GM21619 (cell line): ENCODE measurements at regions not wholly inside any gene's neighbourhood (a gene's known extent, or its start where the extent isn't known, plus 50 kb on each side); places are given as distances from the start of the nearest gene placed in this dataset.
"Not testable (repeated sequence)": the region's sequence is repeated elsewhere in the genome, so short reads cannot be mapped to it uniquely, and the experiment has no call there.

Experiments
- ATAC-seq: cut with Tn5 transposase; IDR thresholded peaks from one replicate; pipeline ENCODE4 v1.9.1; 2021; ENCODE audit not compliant: unreplicated experiment

DNA sequence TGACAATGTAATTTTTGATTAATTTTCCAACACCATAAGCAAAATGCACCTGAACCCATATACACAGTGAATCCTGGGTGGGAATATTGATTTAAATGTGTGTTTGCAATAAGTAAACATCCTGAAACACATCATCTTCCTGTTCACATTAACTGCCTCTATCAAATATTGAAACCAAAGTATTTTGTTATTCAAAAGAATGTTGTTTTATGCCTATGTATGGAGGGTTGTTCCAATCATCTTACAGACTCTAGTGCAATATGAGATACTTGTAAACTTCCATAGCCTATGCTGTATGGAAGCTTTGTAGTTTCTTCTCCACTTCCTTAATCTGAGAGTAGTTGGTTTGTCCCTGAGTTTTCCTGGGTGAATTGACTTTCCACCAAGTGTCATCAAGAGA, 105.4 kb upstream of the SLC7A11 start:
- no peak for ATAC-seq

DNA sequence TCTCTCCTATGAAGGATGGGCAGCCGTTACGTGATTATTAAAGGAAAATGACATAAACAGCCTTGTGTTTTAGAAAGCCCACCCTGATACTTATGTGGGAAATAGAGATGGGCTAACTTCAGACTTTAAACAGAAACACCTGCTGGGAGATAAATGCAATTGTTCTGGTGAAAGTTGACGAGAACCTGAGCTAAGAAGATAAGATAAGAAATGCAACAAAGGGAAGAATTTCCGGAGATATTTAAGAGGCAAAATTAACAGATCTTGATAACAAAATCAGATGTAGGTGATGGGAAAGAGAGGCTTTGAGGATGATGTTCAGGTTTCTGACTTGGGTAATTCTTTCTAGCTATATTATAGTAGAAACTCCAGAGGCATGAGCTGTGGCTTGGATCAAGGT, 102.7 kb upstream of the SLC7A11 start:
- no peak for ATAC-seq

DNA sequence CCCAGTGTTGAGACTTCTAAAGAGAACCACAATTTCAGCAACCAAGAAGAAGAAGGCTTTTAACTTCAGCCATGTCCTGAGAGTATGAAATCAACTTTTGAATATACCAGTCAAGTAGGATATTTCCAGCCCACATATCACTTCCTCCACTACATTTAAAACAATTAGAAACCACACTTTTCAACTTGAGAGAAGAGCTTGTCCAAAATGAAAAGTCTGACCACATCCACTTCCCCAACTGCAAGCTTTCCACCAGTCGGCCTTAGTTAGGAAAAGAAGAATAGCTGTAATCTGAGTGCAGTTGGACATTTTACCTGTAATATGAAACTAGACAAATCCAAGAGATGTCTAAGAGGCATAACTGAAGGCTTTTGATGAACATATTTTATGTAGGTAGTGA, 101.9 kb upstream of the SLC7A11 start:
- no peak for ATAC-seq

DNA sequence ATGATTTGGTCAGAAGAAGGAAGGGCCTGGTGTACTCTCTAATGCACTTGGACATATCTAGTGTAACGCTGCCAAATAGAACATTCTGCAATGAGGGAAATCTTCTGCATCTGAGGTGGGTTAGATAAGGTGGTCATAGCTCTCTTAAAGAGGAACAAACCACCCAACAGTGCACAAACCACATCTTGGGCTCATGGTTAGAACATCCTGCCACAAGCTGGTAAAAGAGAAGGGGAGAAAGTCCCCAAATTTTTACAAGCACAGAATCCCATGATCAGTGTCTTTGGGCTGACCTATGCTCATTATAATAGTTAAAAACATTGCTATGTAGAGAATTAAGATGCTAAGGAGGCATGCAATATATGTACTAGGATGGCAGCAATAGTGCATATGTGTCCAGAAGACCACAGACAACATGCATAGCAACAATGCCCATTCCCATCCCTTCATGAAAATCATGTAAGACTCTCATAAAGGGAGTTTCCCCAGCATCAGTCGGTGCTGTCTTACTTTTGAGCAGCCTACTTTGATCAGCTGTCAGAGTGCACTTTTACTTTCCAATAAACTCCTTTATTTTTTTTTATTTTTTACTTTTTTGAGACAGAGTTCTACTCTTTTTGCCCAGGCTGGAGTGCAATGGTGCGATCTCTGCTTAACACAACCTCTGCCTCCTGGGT, 99.7 kb upstream of the SLC7A11 start:
- peak; percentile 63 for ATAC-seq

DNA sequence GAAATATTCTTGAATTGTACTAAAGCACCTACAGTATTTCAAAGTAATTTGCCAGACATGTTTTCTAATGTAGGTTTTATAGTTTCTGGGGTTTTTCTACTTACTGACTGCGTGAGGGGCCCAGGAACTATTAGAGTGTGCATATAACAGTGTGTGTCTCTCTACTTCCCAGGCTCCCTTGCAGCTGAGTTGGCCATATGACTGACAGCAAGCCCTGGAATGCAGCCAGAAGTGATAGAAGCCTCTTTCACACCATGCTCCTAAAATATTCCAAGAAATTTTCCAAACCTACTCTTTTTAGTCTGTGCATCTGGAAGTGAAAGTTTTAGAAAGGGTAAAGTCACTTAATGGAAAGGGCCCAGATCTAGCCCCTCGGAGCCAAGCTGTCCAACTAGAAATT, 96.7 kb upstream of the SLC7A11 start:
- ATAC-seq = no peak

DNA sequence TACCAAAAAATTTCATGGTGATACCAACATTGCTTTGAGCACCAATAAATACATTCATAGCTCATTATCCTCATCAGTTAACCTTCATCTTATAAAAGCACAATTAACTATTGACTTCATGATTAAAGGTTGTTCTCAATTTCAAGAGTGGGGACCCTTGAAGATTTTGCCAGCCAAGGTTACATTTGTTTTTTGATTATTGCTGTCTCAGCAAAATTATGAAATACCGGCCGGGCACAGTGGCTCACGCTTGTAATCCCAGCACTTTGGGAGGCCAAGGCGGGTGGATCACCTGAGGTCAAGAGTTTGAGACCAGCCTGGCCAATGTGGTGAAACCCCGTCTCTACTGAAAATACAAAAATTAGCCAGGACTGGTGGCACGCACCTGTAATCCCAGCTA, 96.1 kb upstream of the SLC7A11 start:
- not testable (repeated sequence) for ATAC-seq

DNA sequence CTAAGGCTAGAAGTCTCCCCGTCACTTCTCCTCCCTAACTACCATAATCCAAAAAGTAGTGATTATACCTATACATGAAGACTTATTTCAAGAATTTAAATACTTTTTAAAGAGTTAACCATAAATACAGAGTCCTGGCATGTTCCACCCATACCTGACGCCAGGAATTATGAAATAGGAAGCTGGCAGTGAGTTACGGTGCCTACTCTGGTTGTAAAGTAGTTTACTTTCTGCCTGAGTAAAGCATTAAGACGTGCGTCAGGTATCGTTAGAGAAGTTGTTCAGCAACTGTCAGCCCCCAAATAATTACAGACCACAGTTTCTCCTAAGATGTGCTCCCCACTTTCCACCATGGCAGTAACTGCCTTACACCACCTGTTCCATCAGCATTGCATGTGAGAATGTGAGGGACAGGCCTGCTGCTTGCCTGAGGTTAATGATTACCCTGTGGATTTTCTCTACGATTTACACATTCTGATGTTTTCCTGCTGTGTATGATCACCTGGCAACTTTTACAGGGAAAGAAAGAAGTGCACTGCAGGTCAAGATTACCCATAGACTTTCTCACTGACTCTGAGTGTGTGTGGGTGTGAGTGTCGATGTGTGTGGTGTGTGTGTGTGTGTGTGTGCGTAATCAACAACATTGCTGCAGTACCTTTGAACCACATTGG, 92.3 kb upstream of the SLC7A11 start:
- ATAC-seq = no peak

DNA sequence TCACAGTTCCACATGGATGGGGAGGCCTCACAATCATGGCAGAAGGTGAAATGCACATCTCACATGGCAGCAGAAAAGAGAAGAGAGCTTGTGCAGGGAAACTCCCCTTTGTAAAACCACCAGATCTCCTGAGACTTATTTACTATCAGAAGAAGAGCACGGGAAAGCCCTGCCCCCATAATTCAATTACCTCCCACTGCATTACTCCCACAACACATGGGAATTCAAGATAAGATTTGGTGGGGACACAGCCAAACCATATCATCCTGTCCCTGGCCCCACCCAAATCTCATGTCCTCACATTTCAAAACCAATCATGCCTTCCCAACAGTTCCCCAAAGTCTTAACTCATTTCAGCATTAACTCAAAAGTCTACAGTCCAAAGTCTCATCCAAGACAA, 90.3 kb upstream of the SLC7A11 start:
- ATAC-seq = not testable (repeated sequence)

DNA sequence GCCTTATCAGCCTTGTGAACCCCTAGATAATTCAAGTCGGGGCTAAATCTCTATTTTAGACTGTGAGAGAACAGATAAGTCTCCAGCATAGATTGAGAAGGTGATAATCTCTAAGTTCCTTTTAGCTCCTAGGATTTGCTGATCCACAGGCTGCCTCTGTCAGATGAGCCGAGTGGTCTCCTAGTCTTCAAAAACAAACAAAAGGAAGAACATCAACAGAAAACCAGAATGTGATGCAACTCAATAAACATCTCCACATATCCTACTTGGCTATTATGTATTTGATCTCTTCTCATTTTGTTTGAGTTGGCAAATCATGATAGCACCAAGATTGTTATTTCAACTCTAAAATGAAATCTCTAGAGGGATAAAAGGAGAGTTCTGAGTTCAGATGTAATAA, 88.4 kb upstream of the SLC7A11 start:
- ATAC-seq = no peak

DNA sequence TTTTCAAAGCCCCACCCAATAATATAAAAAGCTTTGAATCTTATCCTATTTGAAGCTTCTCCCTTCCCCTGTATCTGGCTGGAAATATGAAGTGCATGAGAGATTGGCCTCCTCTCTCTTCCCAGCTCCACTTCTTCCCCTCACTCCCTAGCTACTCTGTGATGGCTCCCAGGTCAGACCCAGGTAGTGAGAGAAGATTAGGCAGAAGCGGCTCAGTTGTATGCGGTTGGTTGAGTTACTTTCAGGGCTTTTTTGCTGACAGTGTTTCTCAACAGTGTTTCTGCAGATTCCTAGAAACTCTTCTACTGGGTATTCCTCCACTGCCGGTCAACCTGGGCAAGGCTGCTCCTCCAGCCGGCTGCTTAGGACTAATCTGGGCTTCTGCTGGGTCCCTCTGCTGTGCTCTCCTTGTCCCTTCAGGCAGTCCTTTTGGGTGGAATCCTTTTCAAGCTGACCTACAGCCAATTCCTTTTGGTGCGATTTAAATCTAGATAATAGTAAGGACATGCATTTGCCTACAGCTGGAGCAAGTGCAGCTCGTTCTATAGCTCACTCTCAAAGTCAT, 87.4 kb upstream of the SLC7A11 start:
- ATAC-seq = no peak

DNA sequence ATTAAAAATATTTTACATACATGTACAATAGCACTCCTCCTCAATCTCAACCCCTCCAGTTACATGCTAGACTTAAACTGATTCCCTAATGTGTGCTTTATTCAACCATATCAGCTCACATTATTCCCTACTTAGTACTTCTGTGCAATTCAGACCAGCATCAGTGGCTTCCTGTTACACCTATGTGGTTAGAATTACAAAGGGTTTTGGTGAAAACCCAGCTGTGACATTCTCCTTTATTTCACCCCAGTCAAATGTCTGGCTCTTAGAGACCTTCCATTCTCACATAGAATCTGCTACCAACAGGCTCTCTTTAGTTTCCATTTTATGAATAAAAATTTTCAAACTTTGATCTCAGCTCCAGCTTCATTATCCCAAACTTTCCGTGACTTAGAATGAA, 85.2 kb upstream of the SLC7A11 start:
- ATAC-seq = no peak

DNA sequence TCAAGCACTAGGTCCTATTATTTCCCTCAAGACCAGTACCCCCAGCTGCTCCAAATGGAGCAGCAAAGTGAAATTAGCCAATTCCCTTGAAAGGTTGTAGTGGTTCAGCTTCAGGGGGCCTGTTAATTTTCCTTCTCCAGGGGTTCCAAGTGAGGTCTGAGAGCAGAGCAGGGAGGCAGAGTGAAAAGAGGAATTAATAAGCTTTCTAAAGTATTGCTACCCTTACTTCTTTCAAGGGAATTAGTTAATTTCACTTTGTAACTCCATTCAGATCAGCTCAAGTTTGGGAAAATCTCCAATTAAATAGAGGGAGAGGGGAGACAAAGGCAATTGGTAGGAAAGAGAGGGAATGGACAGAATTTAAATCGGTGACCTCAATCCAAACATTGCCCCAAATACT, 78.7 kb upstream of the SLC7A11 start:
- ATAC-seq = no peak

DNA sequence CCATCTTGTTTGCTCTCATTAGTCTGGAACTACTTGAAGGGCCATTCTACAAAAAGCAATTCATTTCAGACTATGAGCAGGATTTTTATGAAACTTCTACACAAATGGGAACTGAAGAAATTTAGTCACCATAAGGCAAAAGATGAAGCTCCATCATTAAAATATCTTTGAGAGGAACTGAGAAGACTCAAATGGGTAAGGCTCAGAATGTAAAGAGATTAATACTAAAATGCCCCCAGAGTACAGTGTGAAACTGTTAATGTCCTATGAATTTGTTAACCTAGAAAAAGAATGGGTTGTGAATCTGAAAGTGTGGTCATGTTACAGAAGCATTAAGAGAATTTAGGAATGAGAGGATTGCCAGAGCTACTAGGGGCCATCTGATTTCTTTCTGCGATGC, 77.9 kb upstream of the SLC7A11 start:
- ATAC-seq = no peak

DNA sequence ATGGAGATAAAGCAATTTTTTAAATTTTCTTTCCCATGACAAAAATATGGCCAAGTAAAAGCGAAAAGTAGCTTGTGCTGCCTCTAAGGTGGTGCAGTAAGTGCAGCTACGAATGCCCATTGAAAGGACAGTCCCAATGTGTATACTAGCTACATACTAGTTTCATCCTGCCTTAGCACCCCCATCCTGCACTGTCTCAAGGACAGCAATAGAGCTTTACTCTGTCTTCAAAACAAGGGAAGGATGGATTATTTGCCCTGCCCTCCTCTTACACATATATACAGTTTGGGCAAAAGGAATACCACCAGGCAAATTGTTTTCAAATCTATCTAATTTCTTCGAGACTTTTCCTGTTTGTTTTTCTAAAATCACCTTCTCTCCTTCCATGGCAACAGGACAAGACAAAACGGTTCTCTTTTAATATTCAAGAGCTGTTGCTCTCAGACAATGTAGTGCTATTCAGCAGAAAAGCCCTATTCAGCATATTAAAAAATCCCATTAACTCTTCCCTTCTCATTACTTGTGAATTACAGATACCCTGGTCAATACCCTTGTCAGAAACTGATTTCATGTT, 75.1 kb upstream of the SLC7A11 start:
- no peak for ATAC-seq

DNA sequence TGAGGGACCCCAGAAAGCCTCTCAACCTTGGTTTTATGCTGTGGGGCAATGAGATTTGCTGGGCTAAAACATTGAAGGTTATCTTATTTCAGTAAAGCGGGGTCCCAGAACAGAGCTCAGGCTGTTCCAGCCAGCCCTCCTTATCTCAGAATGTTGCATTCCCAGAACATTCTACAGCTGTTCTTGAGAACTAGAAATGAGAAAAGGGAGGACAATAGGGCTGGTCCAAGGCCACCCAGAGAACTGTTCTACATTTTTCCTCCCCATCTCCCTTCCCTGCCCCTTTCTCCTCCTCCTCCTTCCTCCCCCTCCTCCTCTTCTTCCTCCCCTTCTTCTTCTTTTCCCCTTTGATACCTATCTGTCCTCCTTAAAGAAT, 70.4 kb upstream of the SLC7A11 start:
- no peak for ATAC-seq

DNA sequence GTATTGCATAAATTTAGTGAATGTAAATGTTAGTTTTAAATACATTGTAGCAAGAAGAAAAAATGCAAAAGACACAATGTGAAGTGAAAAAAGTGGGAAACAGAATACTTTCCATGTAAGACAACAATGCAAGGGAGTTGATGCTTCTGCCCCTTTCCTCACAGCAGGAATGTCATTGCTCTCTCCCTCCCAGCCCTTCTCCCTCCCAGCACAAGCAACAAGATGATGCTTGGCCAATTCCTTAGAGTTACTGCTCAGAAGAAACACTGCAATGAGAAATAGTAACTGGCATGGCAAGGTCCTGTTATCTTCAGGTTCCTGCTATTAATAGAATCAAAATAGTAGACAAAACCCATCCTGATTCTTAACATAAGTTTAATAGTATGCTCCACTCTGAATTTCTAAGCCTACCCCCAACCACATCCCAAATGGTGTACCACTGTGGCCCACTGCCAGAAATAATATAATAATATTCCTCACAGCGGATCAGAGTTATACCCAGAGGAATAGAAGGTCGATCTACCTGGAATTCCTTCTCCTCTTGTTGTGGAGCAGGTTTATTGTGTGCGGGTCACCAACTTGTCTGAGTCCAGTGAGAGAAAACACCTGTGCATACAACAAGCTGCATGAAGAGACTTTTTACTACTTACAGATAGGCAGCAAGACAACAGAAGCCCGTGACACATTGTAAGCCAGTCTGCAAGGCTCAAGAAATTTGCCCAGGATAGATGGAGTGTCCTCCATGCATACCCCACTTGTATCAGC, 69.8 kb upstream of the SLC7A11 start:
- no peak for ATAC-seq

DNA sequence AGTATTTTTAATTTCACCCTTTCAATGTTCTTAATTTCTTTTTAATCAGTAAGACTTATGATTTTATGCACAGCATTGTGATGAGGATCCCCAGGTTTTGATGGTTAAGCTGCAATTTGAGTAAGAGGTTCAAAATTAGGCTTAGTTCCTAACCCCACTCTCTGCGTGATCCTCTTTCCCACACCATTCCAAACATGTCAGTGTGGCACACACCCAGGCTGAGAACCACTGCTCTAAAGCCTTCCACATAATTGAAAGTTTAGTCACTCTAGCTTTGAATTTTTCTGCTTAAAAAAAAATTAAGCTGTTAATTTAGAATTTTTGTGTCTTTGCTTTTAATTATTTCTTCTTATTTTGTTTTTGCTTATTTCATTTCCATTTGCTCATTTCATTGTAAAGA, 68.8 kb upstream of the SLC7A11 start:
- no peak for ATAC-seq

DNA sequence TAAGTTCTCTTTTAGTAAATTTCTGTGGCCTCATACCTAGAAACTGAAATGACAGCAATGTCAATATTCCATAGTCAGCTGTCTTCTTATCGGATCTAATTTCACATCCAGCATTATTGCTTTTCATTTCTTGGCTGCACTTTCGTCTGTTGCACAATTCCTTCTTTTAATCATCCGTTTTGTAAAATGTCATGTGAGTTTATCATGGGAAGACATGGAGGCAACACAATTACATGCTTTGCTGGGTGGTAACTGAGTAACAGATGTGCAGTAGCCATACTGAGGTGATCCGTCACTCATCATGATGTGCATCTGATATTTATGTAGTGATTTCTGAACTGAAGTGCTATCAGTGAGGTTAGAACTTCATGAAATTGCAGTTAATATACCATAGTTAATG, 68.3 kb upstream of the SLC7A11 start:
- ATAC-seq = no peak

DNA sequence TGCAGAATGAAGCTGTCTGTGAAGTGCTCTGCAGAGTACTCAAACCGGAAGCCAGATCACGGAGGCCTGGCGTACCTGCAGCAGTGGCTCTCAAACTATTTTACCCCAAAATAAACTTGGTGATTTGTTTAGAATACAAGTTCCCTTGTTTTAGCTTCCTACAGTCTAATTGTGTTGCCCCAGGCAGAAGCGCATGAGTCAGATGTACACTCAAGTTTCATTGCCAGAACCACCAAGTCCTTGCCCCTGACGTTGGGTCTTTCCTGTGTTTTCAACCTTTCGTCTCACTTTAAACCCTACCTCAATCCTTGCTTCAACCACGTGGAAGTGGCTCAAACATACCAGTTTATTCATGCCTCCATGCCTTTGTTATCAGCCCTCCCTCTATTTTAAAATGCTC, 66.2 kb upstream of the SLC7A11 start:
- ATAC-seq = no peak

DNA sequence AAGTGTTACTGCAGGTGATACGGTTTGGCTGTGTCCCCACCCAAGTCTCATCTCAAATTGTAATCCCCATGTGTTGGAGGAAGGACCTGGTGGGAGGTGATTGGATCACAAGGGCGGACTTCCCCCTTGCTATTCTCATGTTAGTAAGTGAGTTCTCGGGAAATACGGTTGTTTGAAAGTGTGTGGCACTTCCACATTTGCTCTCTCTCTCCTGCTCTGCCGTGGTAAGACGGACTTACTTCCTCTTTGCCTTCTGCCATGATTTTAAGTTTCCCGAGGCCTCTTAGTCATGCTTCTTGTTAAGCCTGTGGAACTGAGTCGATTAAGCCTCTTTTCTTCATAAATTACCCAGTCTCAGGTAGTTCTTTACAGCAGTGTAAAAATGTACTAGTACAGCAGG, 65.2 kb upstream of the SLC7A11 start:
- no peak for ATAC-seq

DNA sequence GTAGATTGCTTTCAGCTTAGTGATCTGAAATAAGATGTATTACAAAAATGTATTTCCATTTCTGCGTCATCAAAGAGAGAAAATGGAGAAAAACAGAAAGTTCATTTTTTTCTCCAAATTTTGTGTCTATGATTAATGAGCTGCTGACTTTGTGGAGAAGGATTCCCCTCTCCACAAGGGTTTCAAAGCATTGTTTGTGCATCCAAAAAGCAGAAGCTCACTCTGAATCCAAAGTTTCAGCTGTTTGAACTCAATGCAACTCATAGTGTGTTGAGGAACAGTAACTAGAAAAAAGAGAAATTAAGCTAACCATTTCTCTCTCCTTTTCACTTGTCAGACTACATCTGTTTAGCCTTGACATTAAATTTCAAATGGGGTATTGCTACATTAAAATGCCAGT, 62.9 kb upstream of the SLC7A11 start:
- no peak for ATAC-seq

DNA sequence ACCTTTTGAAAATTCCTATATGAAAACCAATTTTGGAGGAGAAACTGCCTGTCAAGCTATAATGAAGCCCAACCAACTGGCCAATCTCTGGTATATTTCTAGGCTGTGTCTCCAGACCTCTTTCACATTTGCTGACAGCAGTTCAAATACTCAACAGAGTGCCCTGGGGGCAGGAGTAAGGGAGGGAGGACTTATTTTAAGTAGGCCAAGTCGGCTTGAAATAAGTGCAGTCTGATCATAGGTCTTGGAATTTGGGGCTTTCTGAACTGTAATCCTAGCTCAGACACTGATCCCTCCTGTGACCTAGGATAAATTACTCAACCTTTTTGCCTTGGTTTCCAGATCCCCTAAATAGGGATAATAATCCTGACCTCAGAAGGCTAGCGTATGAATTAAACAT, 59.4 kb upstream of the SLC7A11 start:
- no peak for ATAC-seq
